SH-SY5Y (cell line): ENCODE measurements at regions not wholly inside any gene's neighbourhood (a gene's known extent, or its start where the extent isn't known, plus 50 kb on each side); places are given as distances from the start of the nearest gene placed in this dataset.

Source experiments
- GATA2 ChIP-seq: IDR thresholded peaks from 2 replicates; pipeline ENCODE4 v1.6.1; 2011; ENCODE audit warnings: mild to moderate bottlenecking, low read depth, low read length
- GATA3 ChIP-seq: IDR thresholded peaks from 2 replicates; pipeline ENCODE4 v1.6.1; 2011; ENCODE audit warnings: low read depth, mild to moderate bottlenecking, low read length, moderate library complexity

- TF ChIP-seq GATA3 (no peak), GATA2 (no peak)
Measured at GRCh38 chr2:155382776-155383175, 684.3 kb downstream of the KCNJ3 start.
